ENCODE measurements at regions not wholly inside any gene's neighbourhood (a gene's known extent, or its start where the extent isn't known, plus 50 kb on each side); places are given as distances from the start of the nearest gene placed in this dataset.

GRCh38 chr9:18043978-18044377, 430.0 kb upstream of the ADAMTSL1 start:
- Histone ChIP-seq H3K27me3 (no peaks in the 10 kb centered on the region), H3K9me3 (no peaks in the 10 kb centered on the region), H3K4me3 (no peak overlapping the region), H3K4me1 (no peaks in the 10 kb centered on the region), H3K36me3 (no peaks in the 10 kb centered on the region), H3K27ac (no peak overlapping the region)
- intact Hi-C loops (cut with DNase I; ENCODE audit: low total_unique reads), result no loop called here
- DNase-seq (ENCODE audit: low spot score in 2 of 2), result no peak
- TF ChIP-seq POLR2AphosphoS5 (IDR thresholded peaks at IDR 0.05), result no peak
- no peak for TF ChIP-seq POLR2A (IDR thresholded peaks at IDR 0.05)
- no peak for TF ChIP-seq CTCF (IDR thresholded peaks at IDR 0.05)

GRCh38 chr9:18045326-18045725, 428.6 kb upstream of the ADAMTSL1 start:
- intact Hi-C loops (cut with DNase I; ENCODE audit: low total_unique reads), result no loop called here
- TF ChIP-seq POLR2A (IDR thresholded peaks at IDR 0.05) (no peak), CTCF (IDR thresholded peaks at IDR 0.05) (no peak), POLR2AphosphoS5 (IDR thresholded peaks at IDR 0.05) (no peak)
- Histone ChIP-seq H3K9me3 (no peaks in the 10 kb centered on the region), H3K36me3 (no peaks in the 10 kb centered on the region), H3K4me3 (no peak overlapping the region), H3K27ac (no peak overlapping the region), H3K4me1 (no peaks in the 10 kb centered on the region), H3K27me3 (no peaks in the 10 kb centered on the region)
- DNase-seq (ENCODE audit: low spot score in 2 of 2), result no peak

- Histone ChIP-seq H3K27ac (no peak overlapping the region), H3K4me3 (no peak overlapping the region), H3K27me3 (no peaks in the 10 kb centered on the region), H3K4me1 (no peaks in the 10 kb centered on the region), H3K9me3 (no peaks in the 10 kb centered on the region), H3K36me3 (no peaks in the 10 kb centered on the region)
- TF ChIP-seq CTCF (IDR thresholded peaks at IDR 0.05) (no peak), POLR2AphosphoS5 (IDR thresholded peaks at IDR 0.05) (no peak)
- no peak for DNase-seq (ENCODE audit: low spot score in 2 of 2)
- intact Hi-C loops (cut with DNase I; ENCODE audit: low total_unique reads), result no loop called here
Measured at GRCh38 chr9:18046068-18046467, 427.9 kb upstream of the ADAMTSL1 start.

- intact Hi-C loops (cut with DNase I; ENCODE audit: low total_unique reads), result no loop called here
Measured at GRCh38 chr9:18051638-18052037, 422.3 kb upstream of the ADAMTSL1 start.

GRCh38 chr9:18052060-18052459, 421.9 kb upstream of the ADAMTSL1 start:
- intact Hi-C loops (cut with DNase I; ENCODE audit: low total_unique reads), result no loop called here
- Histone ChIP-seq H3K27ac (no peak overlapping the region), H3K4me3 (no peak overlapping the region), H3K4me1 (no peaks in the 10 kb centered on the region), H3K9me3 (no peaks in the 10 kb centered on the region), H3K27me3 (no peaks in the 10 kb centered on the region), H3K36me3 (no peaks in the 10 kb centered on the region)
- DNase-seq (ENCODE audit: low spot score in 2 of 2), result no peak
- TF ChIP-seq POLR2AphosphoS5 (IDR thresholded peaks at IDR 0.05) (no peak), CTCF (IDR thresholded peaks at IDR 0.05) (no peak), POLR2A (IDR thresholded peaks at IDR 0.05) (no peak)

More at GRCh38 chr9:18051638-18052037, 422.3 kb upstream of the ADAMTSL1 start:
- TF ChIP-seq POLR2AphosphoS5 (IDR thresholded peaks at IDR 0.05), result no peak
- DNase-seq (ENCODE audit: low spot score in 2 of 2), result no peak
- no peaks in the 10 kb centered on the region for H3K27me3 ChIP-seq
- no peaks in the 10 kb centered on the region for H3K9me3 ChIP-seq
- H3K27ac ChIP-seq, result no peak overlapping the region
- H3K4me3 ChIP-seq, result no peak overlapping the region
- no peaks in the 10 kb centered on the region for H3K4me1 ChIP-seq
- no peaks in the 10 kb centered on the region for H3K36me3 ChIP-seq
